Esophagus squamous epithelium (tissue), 5 donors: ENCODE measurements at regions not wholly inside any gene's neighbourhood (a gene's known extent, or its start where the extent isn't known, plus 50 kb on each side); places are given as distances from the start of the nearest gene placed in this dataset.

Experiments
- DNase-seq: peaks from one replicate; lab custom pipeline; 2025; lab: John Stamatoyannopoulos, UW
- H3K27ac ChIP-seq, 4 donors: fragments of 200-600 bp; sonication (generic); one replicate each; pipeline ENCODE4 v1.5.1; 2016 to 2019; ENCODE audit warnings: mild to moderate bottlenecking in 1 of 4
- H3K27me3 ChIP-seq, 4 donors: fragments of 200-600 bp; sonication (generic); 1 replicate in 3 of 4; 2 replicates in 1 of 4; pipeline versions ENCODE4 v1.5.1 to v1.6.0; 2017 to 2021; ENCODE audit warnings: antibody characterized with exemption in 1 of 4
- H3K36me3 ChIP-seq, 3 donors: fragments of 200-600 bp; sonication (generic); one replicate each; pipeline ENCODE4 v1.5.1; 2016 to 2019
- H3K4me1 ChIP-seq, 3 donors: fragments of 200-600 bp; sonication (generic); one replicate each; pipeline ENCODE4 v1.5.1; 2017 to 2019
- H3K4me3 ChIP-seq, 4 donors: fragments of 200-600 bp; sonication (generic); 1 replicate in 3 of 4; 2 replicates in 1 of 4; pipeline ENCODE4 v1.5.1; 2016 to 2019; ENCODE audit warnings: mild to moderate bottlenecking in 2 of 4, moderate library complexity in 1 of 4
- H3K9me3 ChIP-seq, 3 donors: fragments of 200-600 bp; sonication (generic); one replicate each; pipeline ENCODE4 v1.5.1; 2016 to 2019
- POLR2A ChIP-seq, 4 donors: fragments of 450-650 bp; IDR thresholded peaks; one replicate each; pipeline ENCODE4 v1.6.1; 2017; ENCODE audit warnings: antibody characterized with exemption in 4 of 4, mild to moderate bottlenecking in 4 of 4, moderate library complexity in 3 of 4
- WGBS, 2 donors: methylation state at CpG; one replicate each; pipeline ENCODE4 v1.1.5; 2018; 5-methylcytosine and 5-hydroxymethylcytosine counted together
- intact Hi-C: fragments of 100-400 bp; cut with DNase I; formaldehyde crosslinking; loops from one replicate; pipeline ENCODE4 v1.15.0; 2022
- TF ChIP-seq, protein P1 (sequence below), 6 experiments: fragments of 450-650 bp in 4 of 6; fragments of 200-600 bp in 2 of 6; sonication (generic) in 2 of 6; IDR thresholded peaks; one replicate each; pipeline ENCODE4 v1.5.1; 2016 to 2019; ENCODE audit warnings: antibody characterized with exemption in 6 of 6, mild to moderate bottlenecking in 4 of 6, moderate library complexity in 4 of 6
- donor health status: DM: yes; HTN: yes; CAD: no.

DNA sequence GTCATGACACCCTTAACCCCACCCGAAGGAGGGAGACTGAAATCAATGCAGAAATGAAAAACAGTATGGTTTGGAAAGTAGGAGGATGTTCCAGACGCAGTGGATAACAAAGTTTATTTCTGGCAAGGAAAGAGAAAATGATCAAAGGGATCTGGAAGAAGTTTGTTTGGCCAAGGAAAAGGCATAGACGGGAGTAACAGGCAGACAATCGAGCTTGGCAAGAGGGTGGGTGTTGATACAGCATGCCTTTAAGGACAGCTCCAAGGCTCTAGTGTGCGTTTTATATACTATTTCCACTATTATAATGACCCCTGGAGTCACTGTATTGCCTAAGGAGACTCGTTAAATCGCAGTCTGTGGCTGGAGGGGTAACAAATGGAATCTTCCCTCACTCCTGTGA, 303.7 kb upstream of the RUNX1 start:
- intact Hi-C loops: no loop called here
- no peak for DNase-seq
- H3K27ac ChIP-seq: no peak overlapping the region
- no peaks in the 10 kb centered on the region for H3K36me3 ChIP-seq
- peaks cover 0 to 21% (median 0%) of the 10 kb centered on the region in 3 donors for H3K4me1 ChIP-seq
- H3K9me3 ChIP-seq: no peaks in the 10 kb centered on the region
- no peaks in the 10 kb centered on the region for H3K27me3 ChIP-seq
- TF ChIP-seq POLR2A (IDR thresholded peaks at IDR 0.05): no peak
- TF ChIP-seq, protein P1, sequence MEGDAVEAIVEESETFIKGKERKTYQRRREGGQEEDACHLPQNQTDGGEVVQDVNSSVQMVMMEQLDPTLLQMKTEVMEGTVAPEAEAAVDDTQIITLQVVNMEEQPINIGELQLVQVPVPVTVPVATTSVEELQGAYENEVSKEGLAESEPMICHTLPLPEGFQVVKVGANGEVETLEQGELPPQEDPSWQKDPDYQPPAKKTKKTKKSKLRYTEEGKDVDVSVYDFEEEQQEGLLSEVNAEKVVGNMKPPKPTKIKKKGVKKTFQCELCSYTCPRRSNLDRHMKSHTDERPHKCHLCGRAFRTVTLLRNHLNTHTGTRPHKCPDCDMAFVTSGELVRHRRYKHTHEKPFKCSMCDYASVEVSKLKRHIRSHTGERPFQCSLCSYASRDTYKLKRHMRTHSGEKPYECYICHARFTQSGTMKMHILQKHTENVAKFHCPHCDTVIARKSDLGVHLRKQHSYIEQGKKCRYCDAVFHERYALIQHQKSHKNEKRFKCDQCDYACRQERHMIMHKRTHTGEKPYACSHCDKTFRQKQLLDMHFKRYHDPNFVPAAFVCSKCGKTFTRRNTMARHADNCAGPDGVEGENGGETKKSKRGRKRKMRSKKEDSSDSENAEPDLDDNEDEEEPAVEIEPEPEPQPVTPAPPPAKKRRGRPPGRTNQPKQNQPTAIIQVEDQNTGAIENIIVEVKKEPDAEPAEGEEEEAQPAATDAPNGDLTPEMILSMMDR (IDR thresholded peaks at IDR 0.05): no peak
- 36 to 41% methylated on average over 7 of the region's 7 CpGs for WGBS, 2 donors
- H3K4me3 ChIP-seq: no peak overlapping the region

DNA sequence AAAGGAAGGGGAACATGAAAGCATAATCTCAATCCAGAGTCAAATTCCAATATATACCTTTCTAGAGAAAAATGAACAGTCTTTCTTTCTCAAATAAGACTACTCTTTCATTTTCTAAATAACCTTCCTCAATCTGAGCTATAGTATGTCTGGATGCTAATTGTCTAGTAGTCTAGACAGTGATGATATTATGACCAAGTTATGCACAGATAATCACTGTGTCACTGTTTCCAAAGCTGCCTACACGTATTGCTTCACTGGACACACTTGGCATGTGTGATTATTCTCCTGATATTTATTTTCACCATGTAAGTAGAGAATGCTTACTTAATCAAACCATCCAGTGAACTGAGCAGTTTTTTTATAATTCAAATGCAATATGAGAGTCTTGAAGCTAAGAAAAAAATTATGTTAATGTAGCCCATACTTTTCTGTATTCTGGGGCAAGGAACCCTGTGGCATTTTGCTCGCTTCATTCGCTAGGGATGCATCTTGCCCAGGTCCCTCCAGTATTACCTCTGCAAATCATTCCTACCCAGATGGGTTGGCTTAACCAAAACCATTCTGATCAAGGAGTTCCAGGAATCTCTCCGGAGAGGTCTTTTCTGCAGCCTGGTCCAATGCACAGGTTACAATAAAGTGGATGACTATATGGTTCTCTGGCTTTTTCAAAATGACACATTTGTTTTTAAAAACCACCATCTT, 303.1 kb upstream of the RUNX1 start:
- H3K27me3 ChIP-seq: no peaks in the 10 kb centered on the region
- intact Hi-C loops: no loop called here
- no peak for TF ChIP-seq POLR2A (IDR thresholded peaks at IDR 0.05)
- TF ChIP-seq, protein P1 (IDR thresholded peaks at IDR 0.05): no peak
- H3K4me3 ChIP-seq: no peak overlapping the region
- no peak overlapping the region for H3K27ac ChIP-seq
- no peaks in the 10 kb centered on the region for H3K9me3 ChIP-seq
- DNase-seq: no peak
- 73 to 78% methylated on average over 4 of the region's 4 CpGs for WGBS, 2 donors
- no peaks in the 10 kb centered on the region for H3K36me3 ChIP-seq
- peaks cover 0 to 21% (median 0%) of the 10 kb centered on the region in 3 donors for H3K4me1 ChIP-seq

DNA sequence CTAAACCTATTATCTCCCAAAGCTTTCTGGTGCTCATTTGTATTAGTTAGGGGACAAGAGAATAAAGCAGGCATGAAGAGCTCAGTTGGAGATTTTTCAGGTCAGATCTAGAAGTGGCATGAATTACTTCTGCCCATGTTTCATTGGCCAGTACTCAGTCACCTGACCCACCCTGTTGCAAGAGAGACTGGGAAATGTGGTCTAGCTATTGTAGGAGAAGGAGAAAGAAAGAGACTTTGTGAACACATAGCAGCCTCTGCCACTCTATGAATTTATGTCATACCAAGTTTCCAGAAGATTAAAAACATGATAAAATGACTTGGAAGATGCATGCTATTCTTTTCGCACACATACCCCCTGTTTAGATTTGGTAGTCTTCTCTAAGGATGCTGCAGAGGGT, 302.3 kb upstream of the RUNX1 start:
- no peak overlapping the region for H3K4me3 ChIP-seq
- TF ChIP-seq, protein P1 (IDR thresholded peaks at IDR 0.05): no peak
- no peak for TF ChIP-seq POLR2A (IDR thresholded peaks at IDR 0.05)
- no peaks in the 10 kb centered on the region for H3K9me3 ChIP-seq
- H3K27me3 ChIP-seq: no peaks in the 10 kb centered on the region
- intact Hi-C loops: no loop called here
- peaks cover 0 to 21% (median 0%) of the 10 kb centered on the region in 3 donors for H3K4me1 ChIP-seq
- 95 to 100% methylated on average over 1 of the region's 1 CpG for WGBS, 2 donors
- DNase-seq: no peak
- no peak overlapping the region for H3K27ac ChIP-seq
- no peaks in the 10 kb centered on the region for H3K36me3 ChIP-seq

DNA sequence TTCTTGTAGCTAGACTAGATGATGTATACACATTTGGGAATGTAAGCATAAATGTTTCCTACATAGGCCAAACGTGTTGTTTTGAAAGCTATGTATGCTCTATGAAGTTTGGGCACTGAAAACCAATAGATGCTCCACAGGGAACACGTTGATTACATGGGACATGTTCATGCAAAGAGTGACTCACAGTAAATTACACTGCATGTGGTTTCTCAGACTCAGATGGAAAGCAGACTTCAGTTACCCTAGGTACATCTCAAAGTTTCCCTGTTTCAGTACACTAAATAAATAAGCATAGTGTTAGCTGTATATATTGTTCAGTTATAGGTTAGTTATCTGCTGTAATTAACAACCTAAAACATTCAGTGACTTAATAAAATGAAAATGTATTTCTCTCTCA, 301.9 kb upstream of the RUNX1 start:
- no peaks in the 10 kb centered on the region for H3K9me3 ChIP-seq
- peaks cover 0 to 3% (median 0%) of the 10 kb centered on the region in 4 donors for H3K27me3 ChIP-seq
- 23 to 31% methylated on average over 2 of the region's 2 CpGs for WGBS, 2 donors
- no peak overlapping the region for H3K27ac ChIP-seq
- no peak for TF ChIP-seq POLR2A (IDR thresholded peaks at IDR 0.05)
- TF ChIP-seq, protein P1 (IDR thresholded peaks at IDR 0.05): no peak
- no peaks in the 10 kb centered on the region for H3K36me3 ChIP-seq
- H3K4me3 ChIP-seq: no peak overlapping the region
- no peak for DNase-seq
- intact Hi-C loops: no loop called here
- H3K4me1 ChIP-seq: peaks cover 0 to 21% (median 0%) of the 10 kb centered on the region in 3 donors

DNA sequence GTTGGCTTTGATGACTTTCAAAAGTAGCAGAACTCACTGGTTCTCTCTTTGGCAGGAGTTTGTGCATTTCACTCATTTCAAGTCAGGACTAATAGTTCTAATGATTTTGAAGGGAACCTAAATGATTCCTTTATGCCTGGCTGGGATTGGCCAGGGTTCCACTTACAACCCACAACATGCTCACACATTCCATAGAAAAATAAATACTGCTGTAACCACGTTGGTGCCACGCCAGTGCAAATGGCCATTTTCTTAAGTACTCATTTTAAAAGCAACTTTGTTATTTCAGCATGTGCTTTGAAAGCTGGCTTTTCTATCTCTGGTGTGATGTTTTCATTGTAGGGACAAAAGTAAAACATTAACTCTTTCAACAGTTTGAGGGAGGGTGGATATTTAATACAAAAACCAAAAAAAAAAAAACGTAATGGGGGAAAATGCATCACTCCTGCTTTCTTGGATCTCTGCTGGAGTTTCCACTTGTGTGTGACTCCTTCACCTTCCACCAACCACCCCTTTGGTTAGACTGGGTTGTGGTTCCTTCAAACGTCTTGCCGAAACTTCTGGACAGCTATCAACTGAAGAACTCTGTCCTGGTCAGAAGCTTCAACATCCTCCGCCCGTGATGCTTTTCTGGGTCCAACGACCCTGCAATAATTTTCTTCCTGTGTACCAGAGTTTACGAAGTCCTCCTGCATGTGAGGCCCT, 300.4 kb upstream of the RUNX1 start:
- H3K27ac ChIP-seq: peak overlapping the region in 1 of 4 donors; percentile 33
- H3K27me3 ChIP-seq: peaks cover 0 to 10% (median 0%) of the 10 kb centered on the region in 4 donors
- no peak for TF ChIP-seq POLR2A (IDR thresholded peaks at IDR 0.05)
- H3K4me3 ChIP-seq: no peak overlapping the region
- no peak for DNase-seq
- WGBS, 2 donors: 32 to 53% methylated on average over 8 of the region's 9 CpGs
- H3K4me1 ChIP-seq: peaks cover 0 to 21% (median 0%) of the 10 kb centered on the region in 3 donors
- intact Hi-C loops: no loop called here
- H3K9me3 ChIP-seq: no peaks in the 10 kb centered on the region
- H3K36me3 ChIP-seq: no peaks in the 10 kb centered on the region
